ENCODE measurements at regions not wholly inside any gene's neighbourhood (a gene's known extent, or its start where the extent isn't known, plus 50 kb on each side); places are given as distances from the start of the nearest gene placed in this dataset.

GRCh38 chr3:144859161-144859560, 887.5 kb downstream of the DIPK2A start:
- TF ChIP-seq CTCF (IDR thresholded peaks at IDR 0.05; ENCODE audit: low read depth, low read length, poor library complexity, severe bottlenecking) = no peak
- no peak for TF ChIP-seq EZH2phosphoT487 (IDR thresholded peaks at IDR 0.05; ENCODE audit: borderline replicate concordance, low read length)

All from DOHH2 (cell line).